HEK293 (cell line): ENCODE measurements at regions not wholly inside any gene's neighbourhood (a gene's known extent, or its start where the extent isn't known, plus 50 kb on each side); places are given as distances from the start of the nearest gene placed in this dataset.

Source experiments
- CTCF ChIA-PET: fragments of 350-600 bp; formaldehyde crosslinking; extraction: SDS; loops from one replicate; lab custom pipeline; 2021; ENCODE audit warnings: antibody characterized with exemption; lab: Yijun Ruan, JAX
- POLR2A ChIA-PET: fragments of 300-600 bp; formaldehyde crosslinking; extraction: SDS; loops from one replicate; lab custom pipeline; 2020; ENCODE audit warnings: antibody characterized with exemption, inconsistent platforms; lab: Yijun Ruan, JAX
- H3K27ac ChIP-seq: fragments of 200-500 bp; sonication (Bioruptor generic); 2 replicates; pipeline ENCODE4 v1.5.1; 2014; ENCODE audit warnings: low read depth, low read length, control low read depth, inconsistent platforms; ENCODE audit errors: extremely low read depth
- H3K36me3 ChIP-seq, 2 experiments: fragments of 200-500 bp in 1 of 2; sonication (Bioruptor generic) in 1 of 2; 1 replicate in 1 of 2; 2 replicates in 1 of 2; pipeline ENCODE4 v1.5.1; 2014 to 2017; ENCODE audit warnings: inconsistent platforms in 2 of 2, low read length in 2 of 2; ENCODE audit not compliant: control insufficient read depth in 2 of 2, insufficient read depth in 1 of 2
- H3K4me1 ChIP-seq: fragments of 200-500 bp; sonication (Bioruptor generic); 2 replicates; pipeline ENCODE4 v1.5.1; 2014; ENCODE audit warnings: mild to moderate bottlenecking, low read length, inconsistent platforms; ENCODE audit not compliant: control insufficient read depth, insufficient read depth
- H3K4me3 ChIP-seq: 2 replicates; pipeline ENCODE4 v1.5.1; 2011; ENCODE audit warnings: low read depth, mild to moderate bottlenecking, control low read depth, low read length, moderate library complexity
- H3K9me3 ChIP-seq: fragments of 200-500 bp; sonication (Bioruptor generic); 2 replicates; pipeline ENCODE4 v1.5.1; 2014; ENCODE audit warnings: low read depth, low read length, inconsistent platforms; ENCODE audit not compliant: control insufficient read depth, insufficient read depth
- HOXD13 ChIP-seq: sonication (generic); formaldehyde crosslinking; IDR thresholded peaks from 2 replicates; pipeline ENCODE4 v1.8.0; 2022; ENCODE audit warnings: missing genetic modification reagents, borderline replicate concordance
- RBAK ChIP-seq: fragments of 450-650 bp; formaldehyde crosslinking; IDR thresholded peaks from 2 replicates; pipeline ENCODE4 v1.5.1; 2016; ENCODE audit warnings: missing biosample characterization, missing genetic modification characterization
- ZBTB7A ChIP-seq: fragments of 450-650 bp; formaldehyde crosslinking; IDR thresholded peaks from 2 replicates; pipeline ENCODE4 v1.5.1; 2016; ENCODE audit warnings: low read depth, missing biosample characterization, missing genetic modification characterization
- ZEB2 ChIP-seq: fragments of 450-650 bp; formaldehyde crosslinking; IDR thresholded peaks from 2 replicates; pipeline ENCODE4 v1.5.1; 2016; ENCODE audit warnings: missing biosample characterization, missing genetic modification characterization
- ZFP69B ChIP-seq: fragments of 450-650 bp; formaldehyde crosslinking; IDR thresholded peaks from 2 replicates; pipeline ENCODE4 v1.5.1; 2016; ENCODE audit warnings: missing biosample characterization, missing genetic modification characterization
- ZNF2 ChIP-seq: fragments of 450-650 bp; formaldehyde crosslinking; IDR thresholded peaks from 2 replicates; pipeline ENCODE4 v1.5.1; 2016; ENCODE audit warnings: missing biosample characterization, missing genetic modification characterization
- ZNF23 ChIP-seq: fragments of 450-650 bp; formaldehyde crosslinking; IDR thresholded peaks from 2 replicates; pipeline ENCODE4 v1.5.1; 2016; ENCODE audit warnings: missing biosample characterization, missing genetic modification characterization, borderline replicate concordance
- ZNF670 ChIP-seq: fragments of 450-650 bp; formaldehyde crosslinking; IDR thresholded peaks from 2 replicates; pipeline ENCODE4 v1.5.1; 2016; ENCODE audit warnings: missing biosample characterization, missing genetic modification characterization, low read depth
- TF ChIP-seq, protein P1 (sequence below): fragments of 450-650 bp; formaldehyde crosslinking; IDR thresholded peaks from 2 replicates; pipeline ENCODE4 v1.5.1; 2016; ENCODE audit warnings: missing biosample characterization, missing genetic modification characterization
- TF ChIP-seq, protein P2 (sequence below): fragments of 450-650 bp; IDR thresholded peaks from 2 replicates; pipeline ENCODE4 v1.5.1; 2018; ENCODE audit warnings: missing biosample characterization, missing genetic modification characterization
- TF ChIP-seq, protein P3 (sequence below): fragments of 450-650 bp; formaldehyde crosslinking; IDR thresholded peaks from 2 replicates; pipeline ENCODE4 v1.5.1; 2017; ENCODE audit warnings: missing biosample characterization, missing genetic modification characterization
- TF ChIP-seq, protein P4 (sequence below): fragments of 450-650 bp; formaldehyde crosslinking; IDR thresholded peaks from 2 replicates; pipeline ENCODE4; 2016; ENCODE audit warnings: missing biosample characterization, missing genetic modification characterization
- TF ChIP-seq, protein P5 (sequence below): fragments of 450-650 bp; formaldehyde crosslinking; IDR thresholded peaks from 2 replicates; pipeline ENCODE4 v1.5.1; 2016; ENCODE audit warnings: missing biosample characterization, missing genetic modification characterization
- TF ChIP-seq, protein P6 (sequence below): fragments of 450-650 bp; formaldehyde crosslinking; IDR thresholded peaks from 2 replicates; pipeline ENCODE4 v1.5.1; 2017; ENCODE audit warnings: missing biosample characterization, missing genetic modification characterization
- TF ChIP-seq, protein P7 (sequence below): fragments of 450-650 bp; formaldehyde crosslinking; IDR thresholded peaks from 2 replicates; pipeline ENCODE4 v1.5.1; 2016; ENCODE audit warnings: missing biosample characterization, missing genetic modification characterization

DNA sequence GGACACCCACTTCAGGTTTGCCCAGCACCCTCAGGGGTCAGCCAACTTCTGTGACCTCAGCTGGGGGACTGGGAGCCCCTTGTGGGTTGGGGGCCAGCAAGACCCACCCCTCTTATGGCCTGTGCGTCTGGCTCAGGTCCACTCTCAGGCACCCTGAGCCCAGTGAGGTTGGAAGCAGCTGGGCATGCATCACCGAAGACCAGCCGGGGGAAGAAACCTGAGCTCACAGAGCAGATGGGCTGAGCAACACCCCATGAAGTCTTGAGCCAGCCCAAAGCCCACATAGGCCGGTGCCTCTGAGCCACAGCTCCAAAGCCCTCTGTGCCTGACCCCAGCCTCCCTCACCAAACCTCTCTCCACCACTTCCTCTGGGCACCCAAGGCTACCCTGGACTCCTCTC is 166.7 kb downstream of the RBFOX3 start:
- TF ChIP-seq, protein P1, sequence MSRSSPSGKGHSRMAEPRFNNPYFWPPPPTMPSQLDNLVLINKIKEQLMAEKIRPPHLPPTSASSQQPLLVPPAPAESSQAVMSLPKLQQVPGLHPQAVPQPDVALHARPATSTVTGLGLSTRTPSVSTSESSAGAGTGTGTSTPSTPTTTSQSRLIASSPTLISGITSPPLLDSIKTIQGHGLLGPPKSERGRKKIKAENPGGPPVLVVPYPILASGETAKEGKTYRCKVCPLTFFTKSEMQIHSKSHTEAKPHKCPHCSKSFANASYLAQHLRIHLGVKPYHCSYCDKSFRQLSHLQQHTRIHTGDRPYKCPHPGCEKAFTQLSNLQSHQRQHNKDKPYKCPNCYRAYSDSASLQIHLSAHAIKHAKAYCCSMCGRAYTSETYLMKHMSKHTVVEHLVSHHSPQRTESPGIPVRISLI (tag by site-specific recombination): no peak
- TF ChIP-seq ZBTB7A (tag by site-specific recombination) (no peak), RBAK (no peak), ZNF2 (no peak), ZFP69B (tag by site-specific recombination) (no peak), HOXD13 (no peak)
- TF ChIP-seq, protein P2, sequence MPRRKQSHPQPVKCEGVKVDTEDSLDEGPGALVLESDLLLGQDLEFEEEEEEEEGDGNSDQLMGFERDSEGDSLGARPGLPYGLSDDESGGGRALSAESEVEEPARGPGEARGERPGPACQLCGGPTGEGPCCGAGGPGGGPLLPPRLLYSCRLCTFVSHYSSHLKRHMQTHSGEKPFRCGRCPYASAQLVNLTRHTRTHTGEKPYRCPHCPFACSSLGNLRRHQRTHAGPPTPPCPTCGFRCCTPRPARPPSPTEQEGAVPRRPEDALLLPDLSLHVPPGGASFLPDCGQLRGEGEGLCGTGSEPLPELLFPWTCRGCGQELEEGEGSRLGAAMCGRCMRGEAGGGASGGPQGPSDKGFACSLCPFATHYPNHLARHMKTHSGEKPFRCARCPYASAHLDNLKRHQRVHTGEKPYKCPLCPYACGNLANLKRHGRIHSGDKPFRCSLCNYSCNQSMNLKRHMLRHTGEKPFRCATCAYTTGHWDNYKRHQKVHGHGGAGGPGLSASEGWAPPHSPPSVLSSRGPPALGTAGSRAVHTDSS (tag by site-specific recombination): no peak
- TF ChIP-seq, protein P3, sequence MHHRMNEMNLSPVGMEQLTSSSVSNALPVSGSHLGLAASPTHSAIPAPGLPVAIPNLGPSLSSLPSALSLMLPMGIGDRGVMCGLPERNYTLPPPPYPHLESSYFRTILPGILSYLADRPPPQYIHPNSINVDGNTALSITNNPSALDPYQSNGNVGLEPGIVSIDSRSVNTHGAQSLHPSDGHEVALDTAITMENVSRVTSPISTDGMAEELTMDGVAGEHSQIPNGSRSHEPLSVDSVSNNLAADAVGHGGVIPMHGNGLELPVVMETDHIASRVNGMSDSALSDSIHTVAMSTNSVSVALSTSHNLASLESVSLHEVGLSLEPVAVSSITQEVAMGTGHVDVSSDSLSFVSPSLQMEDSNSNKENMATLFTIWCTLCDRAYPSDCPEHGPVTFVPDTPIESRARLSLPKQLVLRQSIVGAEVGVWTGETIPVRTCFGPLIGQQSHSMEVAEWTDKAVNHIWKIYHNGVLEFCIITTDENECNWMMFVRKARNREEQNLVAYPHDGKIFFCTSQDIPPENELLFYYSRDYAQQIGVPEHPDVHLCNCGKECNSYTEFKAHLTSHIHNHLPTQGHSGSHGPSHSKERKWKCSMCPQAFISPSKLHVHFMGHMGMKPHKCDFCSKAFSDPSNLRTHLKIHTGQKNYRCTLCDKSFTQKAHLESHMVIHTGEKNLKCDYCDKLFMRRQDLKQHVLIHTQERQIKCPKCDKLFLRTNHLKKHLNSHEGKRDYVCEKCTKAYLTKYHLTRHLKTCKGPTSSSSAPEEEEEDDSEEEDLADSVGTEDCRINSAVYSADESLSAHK (tag by site-specific recombination): no peak
- TF ChIP-seq, protein P4, sequence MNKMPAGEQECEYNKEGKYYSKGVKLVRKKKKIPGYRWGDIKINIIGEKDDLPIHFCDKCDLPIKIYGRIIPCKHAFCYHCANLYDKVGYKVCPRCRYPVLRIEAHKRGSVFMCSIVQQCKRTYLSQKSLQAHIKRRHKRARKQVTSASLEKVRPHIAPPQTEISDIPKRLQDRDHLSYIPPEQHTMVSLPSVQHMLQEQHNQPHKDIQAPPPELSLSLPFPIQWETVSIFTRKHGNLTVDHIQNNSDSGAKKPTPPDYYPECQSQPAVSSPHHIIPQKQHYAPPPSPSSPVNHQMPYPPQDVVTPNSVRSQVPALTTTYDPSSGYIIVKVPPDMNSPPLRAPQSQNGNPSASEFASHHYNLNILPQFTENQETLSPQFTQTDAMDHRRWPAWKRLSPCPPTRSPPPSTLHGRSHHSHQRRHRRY (tag by site-specific recombination): no peak
- TF ChIP-seq, protein P5, sequence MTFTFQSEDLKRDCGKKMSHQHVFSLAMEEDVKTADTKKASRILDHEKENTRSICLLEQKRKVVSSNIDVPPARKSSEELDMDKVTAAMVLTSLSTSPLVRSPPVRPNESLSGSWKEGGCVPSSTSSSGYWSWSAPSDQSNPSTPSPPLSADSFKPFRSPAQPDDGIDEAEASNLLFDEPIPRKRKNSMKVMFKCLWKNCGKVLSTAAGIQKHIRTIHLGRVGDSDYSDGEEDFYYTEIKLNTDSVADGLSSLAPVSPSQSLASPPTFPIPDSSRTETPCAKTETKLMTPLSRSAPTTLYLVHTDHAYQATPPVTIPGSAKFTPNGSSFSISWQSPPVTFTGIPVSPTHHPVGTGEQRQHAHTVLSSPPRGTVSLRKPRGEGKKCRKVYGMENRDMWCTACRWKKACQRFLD: no peak
- TF ChIP-seq, all 188 proteins: peak for 0
- H3K9me3 ChIP-seq: no peaks in the 10 kb centered on the region
- H3K4me3 ChIP-seq: no peak overlapping the region
- H3K4me1 ChIP-seq: no peaks in the 10 kb centered on the region
- ChIA-PET CTCF (no interaction called here), POLR2A (no interaction called here)
- no peaks in the 10 kb centered on the region for H3K36me3 ChIP-seq
- no peak overlapping the region for H3K27ac ChIP-seq

DNA sequence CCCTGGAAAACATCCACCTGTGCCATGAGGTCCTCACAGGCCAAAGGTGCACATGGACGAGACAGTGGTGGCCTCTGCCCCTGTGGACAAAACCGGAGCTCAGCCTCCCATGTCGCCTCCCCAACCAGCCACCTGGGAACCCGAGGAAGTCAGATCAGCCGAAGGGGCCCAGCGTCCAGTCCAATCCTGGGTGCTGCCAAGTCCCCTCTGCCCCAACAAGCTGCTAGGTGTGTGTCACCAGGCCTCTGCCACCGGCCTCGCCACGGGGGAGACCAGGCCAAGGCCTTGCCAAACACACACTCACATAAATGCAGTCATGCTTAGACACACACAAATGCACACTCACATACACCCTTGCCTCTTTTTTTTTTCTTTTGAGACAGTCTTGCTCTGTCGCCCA is 167.8 kb downstream of the RBFOX3 start:
- H3K27ac ChIP-seq: no peak overlapping the region

More for the DNA sequence above, 167.8 kb downstream of the RBFOX3 start:
- Histone ChIP-seq H3K36me3 (no peaks in the 10 kb centered on the region), H3K4me1 (no peaks in the 10 kb centered on the region), H3K9me3 (no peaks in the 10 kb centered on the region), H3K4me3 (no peak overlapping the region)
- ChIA-PET CTCF (interaction anchor here (0.9 to 1.6 kb wide), 2 partner anchors 28 to 42 kb away, joined by 5 to 7 read pairs; no protein-coding TSS in a partner anchor), POLR2A (no interaction called here)
- TF ChIP-seq, protein P6, sequence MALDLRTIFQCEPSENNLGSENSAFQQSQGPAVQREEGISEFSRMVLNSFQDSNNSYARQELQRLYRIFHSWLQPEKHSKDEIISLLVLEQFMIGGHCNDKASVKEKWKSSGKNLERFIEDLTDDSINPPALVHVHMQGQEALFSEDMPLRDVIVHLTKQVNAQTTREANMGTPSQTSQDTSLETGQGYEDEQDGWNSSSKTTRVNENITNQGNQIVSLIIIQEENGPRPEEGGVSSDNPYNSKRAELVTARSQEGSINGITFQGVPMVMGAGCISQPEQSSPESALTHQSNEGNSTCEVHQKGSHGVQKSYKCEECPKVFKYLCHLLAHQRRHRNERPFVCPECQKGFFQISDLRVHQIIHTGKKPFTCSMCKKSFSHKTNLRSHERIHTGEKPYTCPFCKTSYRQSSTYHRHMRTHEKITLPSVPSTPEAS (tag by site-specific recombination): no peak
- TF ChIP-seq ZNF23: no peak
- no peak for TF ChIP-seq ZNF670 (tag by site-specific recombination)
- TF ChIP-seq ZEB2 (tag by site-specific recombination): no peak
- TF ChIP-seq, protein P7, sequence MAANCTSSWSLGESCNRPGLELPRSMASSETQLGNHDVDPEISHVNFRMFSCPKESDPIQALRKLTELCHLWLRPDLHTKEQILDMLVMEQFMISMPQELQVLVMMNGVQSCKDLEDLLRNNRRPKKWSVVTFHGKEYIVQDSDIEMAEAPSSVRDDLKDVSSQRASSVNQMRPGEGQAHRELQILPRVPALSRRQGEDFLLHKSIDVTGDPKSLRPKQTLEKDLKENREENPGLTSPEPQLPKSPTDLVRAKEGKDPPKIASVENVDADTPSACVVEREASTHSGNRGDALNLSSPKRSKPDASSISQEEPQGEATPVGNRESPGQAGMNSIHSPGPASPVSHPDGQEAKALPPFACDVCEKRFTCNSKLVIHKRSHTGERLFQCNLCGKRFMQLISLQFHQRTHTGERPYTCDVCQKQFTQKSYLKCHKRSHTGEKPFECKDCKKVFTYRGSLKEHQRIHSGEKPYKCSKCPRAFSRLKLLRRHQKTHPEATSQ (tag by site-specific recombination): no peak
